GM06990 (cell line): ENCODE measurements at regions not wholly inside any gene's neighbourhood (a gene's known extent, or its start where the extent isn't known, plus 50 kb on each side); places are given as distances from the start of the nearest gene placed in this dataset.

Experiments
- DNase-seq: peaks from one replicate; pipeline ENCODE4 v3.0.0-alpha.2; 2011; ENCODE audit not compliant: insufficient read length; ENCODE audit errors: extremely low read depth
- H3K27me3 ChIP-seq: replicated peaks from 2 replicates; pipeline ENCODE4 v1.6.0; 2011; ENCODE audit warnings: low read length; ENCODE audit not compliant: control insufficient read depth, insufficient read depth
- H3K36me3 ChIP-seq: 2 replicates; pipeline ENCODE4 v1.5.1; 2011; ENCODE audit warnings: low read length; ENCODE audit not compliant: control insufficient read depth, insufficient read depth
- H3K4me3 ChIP-seq: replicated peaks from 2 replicates; pipeline ENCODE4 v1.5.1; 2011; ENCODE audit warnings: low read depth, mild to moderate bottlenecking, control low read depth, low read length
- TF ChIP-seq, protein P1 (sequence below): IDR thresholded peaks from 2 replicates; pipeline ENCODE4 v1.5.1; 2011; ENCODE audit warnings: low read length, control low read depth, mild to moderate bottlenecking, inconsistent platforms; ENCODE audit not compliant: insufficient read depth, poor library complexity, severe bottlenecking

- Histone ChIP-seq H3K36me3 (no peaks in the 10 kb centered on the region), H3K27me3 (no peaks in the 10 kb centered on the region), H3K4me3 (no peak overlapping the region)
- TF ChIP-seq, protein P1, sequence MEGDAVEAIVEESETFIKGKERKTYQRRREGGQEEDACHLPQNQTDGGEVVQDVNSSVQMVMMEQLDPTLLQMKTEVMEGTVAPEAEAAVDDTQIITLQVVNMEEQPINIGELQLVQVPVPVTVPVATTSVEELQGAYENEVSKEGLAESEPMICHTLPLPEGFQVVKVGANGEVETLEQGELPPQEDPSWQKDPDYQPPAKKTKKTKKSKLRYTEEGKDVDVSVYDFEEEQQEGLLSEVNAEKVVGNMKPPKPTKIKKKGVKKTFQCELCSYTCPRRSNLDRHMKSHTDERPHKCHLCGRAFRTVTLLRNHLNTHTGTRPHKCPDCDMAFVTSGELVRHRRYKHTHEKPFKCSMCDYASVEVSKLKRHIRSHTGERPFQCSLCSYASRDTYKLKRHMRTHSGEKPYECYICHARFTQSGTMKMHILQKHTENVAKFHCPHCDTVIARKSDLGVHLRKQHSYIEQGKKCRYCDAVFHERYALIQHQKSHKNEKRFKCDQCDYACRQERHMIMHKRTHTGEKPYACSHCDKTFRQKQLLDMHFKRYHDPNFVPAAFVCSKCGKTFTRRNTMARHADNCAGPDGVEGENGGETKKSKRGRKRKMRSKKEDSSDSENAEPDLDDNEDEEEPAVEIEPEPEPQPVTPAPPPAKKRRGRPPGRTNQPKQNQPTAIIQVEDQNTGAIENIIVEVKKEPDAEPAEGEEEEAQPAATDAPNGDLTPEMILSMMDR = no peak
- no peak for DNase-seq
These were observed 519.6 kb downstream of the ETS1 start for GRCh38 chr11:128067780-128068179.

DNA sequence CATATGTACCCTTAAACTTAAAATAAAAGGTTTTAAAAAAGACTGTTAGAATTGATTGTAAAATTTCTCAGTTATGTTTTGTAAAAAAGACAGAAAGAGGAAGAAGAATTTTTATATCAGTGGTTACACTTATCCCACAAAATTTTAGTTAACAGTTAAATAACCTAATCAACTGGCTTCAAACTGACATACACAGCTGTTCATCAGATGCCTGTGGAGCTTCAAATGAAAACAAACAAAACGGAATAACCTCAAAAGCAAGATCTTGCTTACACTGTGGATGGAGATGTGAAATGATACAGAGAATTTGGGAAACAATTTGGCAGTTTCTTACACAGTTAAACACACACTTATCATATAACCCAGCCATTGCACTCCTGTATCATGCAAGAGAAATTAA lies 521.0 kb downstream of the ETS1 start:
- Histone ChIP-seq H3K4me3 (no peak overlapping the region), H3K36me3 (no peaks in the 10 kb centered on the region), H3K27me3 (no peaks in the 10 kb centered on the region)
- TF ChIP-seq, protein P1 = no peak
- DNase-seq = no peak

GRCh38 chr11:128061281-128061871 lies 526.0 kb downstream of the ETS1 start:
- no peaks in the 10 kb centered on the region; the same call in none of the 2 replicates for H3K27me3 ChIP-seq
- H3K4me3 ChIP-seq = no peak overlapping the region
- TF ChIP-seq, protein P1 = no peak
- H3K36me3 ChIP-seq = no peaks in the 10 kb centered on the region
- no peak for DNase-seq

DNA sequence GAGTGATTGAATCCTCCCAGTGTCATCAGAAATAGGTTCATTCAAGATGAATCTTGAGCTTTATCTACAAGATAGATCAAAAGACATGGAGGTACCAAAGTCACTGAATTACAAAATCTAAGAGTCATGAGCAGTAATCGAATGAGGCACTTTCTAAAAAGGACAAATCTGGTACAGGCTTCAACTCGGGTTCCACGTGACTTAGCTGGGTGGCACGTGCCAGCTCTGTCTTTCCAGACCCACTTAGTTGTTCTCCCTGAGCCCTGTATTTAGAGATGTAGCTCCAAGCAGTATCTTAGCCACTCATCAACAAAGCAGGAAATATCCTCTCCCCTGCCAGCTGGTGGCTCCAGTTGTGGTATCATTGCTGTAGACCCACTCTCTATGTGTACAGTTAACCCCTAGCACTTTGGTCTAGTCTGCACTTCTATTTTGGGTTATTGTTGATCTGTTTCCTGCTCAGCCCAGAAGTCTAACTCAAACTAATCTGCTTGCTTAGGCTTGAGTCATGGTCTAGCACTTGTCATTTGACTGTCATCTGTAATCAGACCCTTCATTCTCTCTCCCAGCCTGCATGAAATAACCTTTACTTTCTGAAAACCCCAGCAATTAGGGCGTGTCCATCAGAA lies 528.7 kb downstream of the ETS1 start:
- Histone ChIP-seq H3K4me3 (no peak overlapping the region), H3K27me3 (no peaks in the 10 kb centered on the region; the same call in none of the 2 replicates), H3K36me3 (no peaks in the 10 kb centered on the region)
- TF ChIP-seq, protein P1 = no peak
- DNase-seq = no peak

DNA sequence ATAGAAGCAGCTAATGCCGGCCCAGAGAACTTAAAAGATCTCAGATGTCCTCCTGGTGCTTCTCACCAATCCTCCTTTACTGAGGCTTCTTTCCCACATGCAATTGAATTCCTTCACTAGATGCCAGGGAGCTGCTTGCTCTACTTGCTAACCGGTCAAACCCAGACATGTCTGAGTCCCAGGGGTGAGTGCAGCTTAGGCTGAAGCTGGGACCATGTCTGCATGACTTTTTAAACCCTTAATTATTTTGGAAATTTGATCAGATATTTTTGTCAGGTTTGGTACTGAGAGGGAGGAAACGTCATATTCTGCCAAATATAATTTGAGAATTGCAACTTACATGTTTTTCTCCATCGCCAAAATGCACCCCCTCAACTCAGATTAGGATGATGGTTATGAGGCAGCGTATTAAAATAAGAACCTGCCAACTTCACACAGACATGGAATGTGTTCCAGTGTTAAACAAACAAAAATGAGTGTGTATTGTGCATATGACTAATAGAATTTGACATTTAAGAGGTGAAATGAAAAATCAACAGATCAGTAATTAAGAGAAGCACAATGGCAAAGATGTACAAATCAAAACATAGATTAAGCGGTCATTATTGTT lies 529.5 kb downstream of the ETS1 start:
- no peaks in the 10 kb centered on the region; the same call in none of the 2 replicates for H3K27me3 ChIP-seq
- TF ChIP-seq, protein P1 = no peak
- no peaks in the 10 kb centered on the region for H3K36me3 ChIP-seq
- DNase-seq = no peak
- H3K4me3 ChIP-seq = no peak overlapping the region
